VCaP (cell line): ENCODE measurements at regions not wholly inside any gene's neighbourhood (a gene's known extent, or its start where the extent isn't known, plus 50 kb on each side); places are given as distances from the start of the nearest gene placed in this dataset.

Source experiments
- H3K27ac ChIP-seq: fragments of 450-650 bp; 2 replicates; pipeline ENCODE4 v1.5.1; 2017
- TF ChIP-seq, protein P1 (sequence below): fragments of 450-650 bp; conservative IDR thresholded peaks from 2 replicates; pipeline ENCODE4 v1.5.1; 2017; ENCODE audit warnings: mild to moderate bottlenecking, moderate library complexity

DNA sequence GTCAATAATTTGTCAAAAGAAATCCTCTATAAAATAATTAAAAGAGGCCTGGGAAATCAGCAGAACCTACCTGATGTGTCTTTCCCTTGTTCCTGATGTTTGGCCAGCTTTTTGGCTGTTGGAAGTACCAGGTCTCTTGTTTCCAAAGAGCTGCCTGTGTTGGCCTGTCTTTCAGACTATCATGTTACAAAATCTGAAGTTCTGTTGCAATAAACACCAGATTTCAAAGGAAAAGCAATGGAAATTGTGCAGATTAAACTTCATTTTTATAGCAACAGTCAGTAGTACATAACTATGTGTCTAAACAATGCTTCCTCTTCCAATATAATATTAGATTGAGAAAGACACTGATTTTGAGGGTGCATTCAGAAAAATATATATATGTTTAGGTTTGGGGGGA is 647.2 kb upstream of the CXADR start:
- TF ChIP-seq, protein P1, sequence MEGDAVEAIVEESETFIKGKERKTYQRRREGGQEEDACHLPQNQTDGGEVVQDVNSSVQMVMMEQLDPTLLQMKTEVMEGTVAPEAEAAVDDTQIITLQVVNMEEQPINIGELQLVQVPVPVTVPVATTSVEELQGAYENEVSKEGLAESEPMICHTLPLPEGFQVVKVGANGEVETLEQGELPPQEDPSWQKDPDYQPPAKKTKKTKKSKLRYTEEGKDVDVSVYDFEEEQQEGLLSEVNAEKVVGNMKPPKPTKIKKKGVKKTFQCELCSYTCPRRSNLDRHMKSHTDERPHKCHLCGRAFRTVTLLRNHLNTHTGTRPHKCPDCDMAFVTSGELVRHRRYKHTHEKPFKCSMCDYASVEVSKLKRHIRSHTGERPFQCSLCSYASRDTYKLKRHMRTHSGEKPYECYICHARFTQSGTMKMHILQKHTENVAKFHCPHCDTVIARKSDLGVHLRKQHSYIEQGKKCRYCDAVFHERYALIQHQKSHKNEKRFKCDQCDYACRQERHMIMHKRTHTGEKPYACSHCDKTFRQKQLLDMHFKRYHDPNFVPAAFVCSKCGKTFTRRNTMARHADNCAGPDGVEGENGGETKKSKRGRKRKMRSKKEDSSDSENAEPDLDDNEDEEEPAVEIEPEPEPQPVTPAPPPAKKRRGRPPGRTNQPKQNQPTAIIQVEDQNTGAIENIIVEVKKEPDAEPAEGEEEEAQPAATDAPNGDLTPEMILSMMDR, result no peak
- H3K27ac ChIP-seq, result no peak overlapping the region

DNA sequence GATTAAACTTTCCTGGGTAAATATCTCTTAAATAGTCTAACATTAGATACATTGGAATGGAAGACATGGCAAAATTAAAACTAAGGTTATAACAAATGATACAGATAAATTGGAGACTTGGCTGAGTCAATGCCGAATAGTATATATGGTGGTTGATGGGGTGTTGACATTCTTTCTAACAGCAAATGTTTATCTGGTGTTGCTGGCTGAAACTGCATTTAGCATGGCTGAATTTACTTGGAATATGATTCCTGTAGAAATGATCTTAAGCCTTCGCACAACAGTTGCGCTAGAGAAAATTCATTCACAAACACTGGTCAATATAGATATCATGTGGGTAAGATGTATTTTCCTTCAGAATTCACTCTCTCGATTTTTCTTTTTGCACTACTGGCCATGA is 646.0 kb upstream of the CXADR start:
- no peak overlapping the region for H3K27ac ChIP-seq
- TF ChIP-seq, protein P1, result no peak

DNA sequence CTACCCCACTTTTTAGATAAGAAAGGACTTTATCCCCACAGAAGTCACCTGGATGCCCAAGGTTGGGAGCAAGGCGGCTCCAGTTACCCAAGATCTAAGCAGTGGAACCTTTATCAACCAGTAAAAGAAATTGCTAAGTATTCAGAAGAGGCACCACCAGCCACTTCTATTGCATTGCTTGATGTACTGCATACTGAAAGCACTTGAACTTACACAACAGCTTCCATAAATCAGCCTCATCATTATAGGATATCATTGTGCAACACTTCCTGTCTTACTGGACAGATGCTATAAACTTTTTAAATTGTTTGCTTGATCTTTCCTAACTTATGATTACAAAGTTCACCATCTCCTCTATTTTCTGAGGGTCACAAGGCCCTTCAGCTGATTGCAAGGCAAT is 642.7 kb upstream of the CXADR start:
- TF ChIP-seq, protein P1, result no peak
- H3K27ac ChIP-seq, result no peak overlapping the region

DNA sequence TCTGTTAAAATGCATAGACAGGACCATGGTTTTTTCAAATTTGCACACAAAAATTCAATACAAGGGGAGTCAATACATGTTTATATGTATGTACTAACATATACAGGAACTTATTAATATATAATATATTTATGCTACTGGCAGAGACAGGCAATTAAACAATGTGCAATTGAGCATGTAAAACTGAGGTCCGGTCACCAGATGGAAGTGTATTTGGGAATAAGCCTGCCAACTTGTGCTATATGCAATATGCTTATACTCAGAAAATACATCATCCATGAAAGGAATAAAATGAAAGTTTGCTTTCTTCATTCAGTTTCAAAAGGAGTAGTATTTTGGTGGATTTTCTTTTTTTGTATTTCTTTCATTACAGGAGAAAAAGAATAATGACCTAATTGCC is 640.2 kb upstream of the CXADR start:
- H3K27ac ChIP-seq, result no peak overlapping the region
- TF ChIP-seq, protein P1, result no peak

DNA sequence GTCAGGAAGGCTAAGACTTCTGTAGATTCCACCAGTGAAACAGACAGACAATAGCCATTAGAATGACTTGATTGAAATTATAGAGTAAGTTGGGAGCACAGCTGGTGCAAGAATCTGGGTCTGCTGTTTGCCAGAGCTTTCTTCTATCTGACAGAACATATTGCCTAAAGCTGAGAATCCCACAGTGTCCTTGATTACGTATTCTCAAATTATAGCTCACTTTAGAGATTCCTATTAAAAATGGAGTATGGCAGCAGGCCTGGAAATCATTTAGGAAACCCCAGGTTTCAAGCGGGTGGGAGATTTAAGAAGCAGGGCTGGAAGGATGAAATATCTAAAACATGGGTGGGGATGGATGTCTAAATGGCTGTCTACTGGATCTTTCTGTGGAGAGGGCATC is 639.7 kb upstream of the CXADR start:
- TF ChIP-seq, protein P1, result no peak
- no peak overlapping the region for H3K27ac ChIP-seq

DNA sequence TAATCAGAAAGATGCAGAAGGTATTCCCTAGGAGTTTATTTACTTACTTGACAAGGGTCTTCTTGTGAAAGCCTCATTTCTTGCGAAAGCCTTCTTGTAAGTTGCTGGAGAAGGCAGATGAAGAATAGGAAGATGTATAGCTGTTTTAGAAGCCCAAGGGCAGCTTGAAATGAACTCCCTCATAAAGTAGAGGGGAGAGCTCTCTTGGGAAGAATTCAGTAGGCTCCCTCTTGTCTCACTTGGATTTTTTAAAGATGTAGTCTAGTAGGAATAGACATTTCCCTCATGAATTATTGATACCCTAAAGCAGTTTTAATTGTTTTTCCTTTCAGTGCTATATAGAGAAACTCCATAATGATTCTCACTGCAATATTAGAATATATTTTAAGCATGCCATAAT is 639.2 kb upstream of the CXADR start:
- TF ChIP-seq, protein P1, result no peak
- H3K27ac ChIP-seq, result no peak overlapping the region

DNA sequence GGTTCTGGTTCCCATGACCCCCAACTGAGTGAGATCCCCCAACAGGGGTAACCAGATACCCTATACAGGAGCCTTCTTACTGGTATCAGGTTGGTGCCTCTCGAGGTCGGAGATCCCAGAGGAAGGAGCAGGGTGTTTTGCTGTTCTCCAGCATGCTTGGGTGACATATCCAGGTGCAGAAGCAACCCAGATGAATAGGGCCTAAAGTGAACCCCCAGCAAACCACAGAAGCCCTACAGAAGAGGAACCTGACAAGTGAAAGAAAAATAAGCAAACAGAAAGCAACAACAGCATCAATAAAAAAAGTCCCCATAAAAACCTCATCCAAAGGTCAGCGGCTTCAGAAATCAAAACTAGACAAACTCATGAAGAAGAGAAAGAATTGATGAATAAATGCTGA is 633.4 kb upstream of the CXADR start:
- TF ChIP-seq, protein P1, result no peak
- no peak overlapping the region for H3K27ac ChIP-seq

DNA sequence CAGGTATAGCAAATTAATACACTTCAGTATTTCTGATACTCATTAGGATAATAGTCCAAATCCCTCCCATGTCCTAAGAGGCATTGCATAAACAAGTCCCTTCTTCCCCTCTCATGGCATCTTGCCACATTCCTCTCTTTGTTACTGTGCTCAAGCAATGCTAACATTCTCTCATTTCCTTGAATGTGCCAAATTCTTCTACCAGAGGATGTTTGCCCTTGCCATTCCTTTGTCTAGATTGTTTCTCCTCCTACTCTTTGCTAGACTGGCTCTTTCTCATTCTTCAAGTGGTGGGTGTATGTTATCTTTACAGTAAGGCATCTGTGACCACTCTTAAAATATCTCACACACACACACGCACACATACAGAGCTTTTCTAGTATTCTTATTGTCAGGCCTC is 621.0 kb upstream of the CXADR start:
- no peak overlapping the region for H3K27ac ChIP-seq
- TF ChIP-seq, protein P1, result no peak
